DMS 273 (cell line): ENCODE measurements at regions not wholly inside any gene's neighbourhood (a gene's known extent, or its start where the extent isn't known, plus 50 kb on each side); places are given as distances from the start of the nearest gene placed in this dataset.

Experiments
- DNase-seq: peaks from one replicate; lab custom pipeline; 2025; ENCODE audit not compliant: unreplicated experiment; lab: John Stamatoyannopoulos, UW

- no peak for DNase-seq
Observed at GRCh38 chr15:31455499-31455898, 128.9 kb downstream of the KLF13 start.

- no peak for DNase-seq
Observed at GRCh38 chr15:31456354-31457060, 129.9 kb downstream of the KLF13 start.

GRCh38 chr15:31457161-31457560 lies 130.5 kb downstream of the KLF13 start:
- no peak for DNase-seq

- no peak for DNase-seq
Observed at GRCh38 chr15:31457631-31458526, 131.2 kb downstream of the KLF13 start.

- no peak for DNase-seq
Observed at GRCh38 chr15:31458596-31459399, 132.2 kb downstream of the KLF13 start.

GRCh38 chr15:31459400-31459748 lies 132.7 kb downstream of the KLF13 start:
- DNase-seq: no peak

- no peak for DNase-seq
Observed at GRCh38 chr15:31461375-31461774, 134.7 kb downstream of the KLF13 start.

GRCh38 chr15:31461911-31462480 lies 135.4 kb downstream of the KLF13 start:
- peak; percentile 27 for DNase-seq

GRCh38 chr15:31463521-31464102 lies 137.0 kb downstream of the KLF13 start:
- no peak for DNase-seq

GRCh38 chr15:31464216-31465082 lies 137.8 kb downstream of the KLF13 start:
- peak; percentile 31 for DNase-seq

- DNase-seq: no peak
Observed at GRCh38 chr15:31465083-31465955, 138.7 kb downstream of the KLF13 start.

GRCh38 chr15:31467361-31467760 lies 140.7 kb downstream of the KLF13 start:
- DNase-seq: no peak

GRCh38 chr15:31468911-31469785 lies 142.5 kb downstream of the KLF13 start:
- DNase-seq: no peak

GRCh38 chr15:31469786-31470525 lies 143.3 kb downstream of the KLF13 start:
- DNase-seq: peak; percentile 23

- DNase-seq: no peak
Observed at GRCh38 chr15:31470756-31471155, 144.1 kb downstream of the KLF13 start.

- peak; percentile 92 for DNase-seq
Observed at GRCh38 chr15:31471731-31472430, 145.2 kb downstream of the KLF13 start.
